H9 (cell line): ENCODE measurements at regions not wholly inside any gene's neighbourhood (a gene's known extent, or its start where the extent isn't known, plus 50 kb on each side); places are given as distances from the start of the nearest gene placed in this dataset.

Experiments used
- DNase-seq: peaks from one replicate; pipeline ENCODE4 v3.0.0-alpha.2; 2017
- H2AFZ ChIP-seq: one replicate; pipeline ENCODE4 v1.6.1; 2013; ENCODE audit warnings: mild to moderate bottlenecking, low read length, control low read depth, moderate library complexity
- H2AK5ac ChIP-seq: 2 replicates; pipeline ENCODE4 v1.6.1; 2013; ENCODE audit warnings: low read length, control low read depth, mixed read lengths; ENCODE audit not compliant: insufficient read length
- H2BK120ac ChIP-seq: one replicate; pipeline ENCODE4 v1.6.1; 2013; ENCODE audit warnings: low read depth, mild to moderate bottlenecking, low read length, control low read depth, inconsistent platforms; ENCODE audit not compliant: poor library complexity, severe bottlenecking
- H2BK12ac ChIP-seq: 2 replicates; pipeline ENCODE4 v1.6.1; 2013; ENCODE audit warnings: low read length, control low read depth, mixed read lengths, low read depth; ENCODE audit not compliant: insufficient read length
- H2BK15ac ChIP-seq: 2 replicates; pipeline ENCODE4 v1.6.1; 2013; ENCODE audit warnings: low read depth, low read length, control low read depth
- H2BK20ac ChIP-seq: one replicate; pipeline ENCODE4 v1.6.1; 2013; ENCODE audit warnings: low read depth, mild to moderate bottlenecking, low read length, control low read depth, inconsistent platforms; ENCODE audit not compliant: poor library complexity, severe bottlenecking
- H2BK5ac ChIP-seq: 2 replicates; pipeline ENCODE4 v1.6.1; 2013; ENCODE audit warnings: low read length, control low read depth, mixed read lengths; ENCODE audit not compliant: insufficient read length
- H3K14ac ChIP-seq: 2 replicates; pipeline ENCODE4 v1.6.1; 2013; ENCODE audit warnings: low read length, control low read depth; ENCODE audit not compliant: insufficient read depth
- H3K18ac ChIP-seq: 2 replicates; pipeline ENCODE4 v1.6.1; 2013; ENCODE audit warnings: low read depth, mild to moderate bottlenecking, mixed read lengths, low read length, control low read depth; ENCODE audit not compliant: insufficient read length
- H3K23ac ChIP-seq: 2 replicates; pipeline ENCODE4 v1.6.1; 2013; ENCODE audit warnings: low read length, control low read depth, mixed read lengths, low read depth; ENCODE audit not compliant: insufficient read length
- H3K23me2 ChIP-seq: 2 replicates; pipeline ENCODE4 v1.6.1; 2013; ENCODE audit warnings: low read depth, mild to moderate bottlenecking, mixed read lengths, low read length, control low read depth; ENCODE audit not compliant: insufficient read length, poor library complexity, severe bottlenecking
- H3K27ac ChIP-seq: 2 replicates; pipeline ENCODE4 v1.5.1; 2013; ENCODE audit warnings: low read length, control low read depth, mixed read lengths, low read depth; ENCODE audit not compliant: insufficient read length
- H3K27me3 ChIP-seq: 2 replicates; pipeline ENCODE4 v1.6.1; 2013; ENCODE audit warnings: low read length, control low read depth, inconsistent platforms; ENCODE audit not compliant: insufficient read depth
- H3K4ac ChIP-seq: 2 replicates; pipeline ENCODE4 v1.6.1; 2013; ENCODE audit warnings: low read depth, mild to moderate bottlenecking, control low read depth, inconsistent platforms, low read length, moderate library complexity
- H3K4me1 ChIP-seq: 2 replicates; pipeline ENCODE4 v1.6.1; 2013; ENCODE audit warnings: low read length, control low read depth, inconsistent platforms; ENCODE audit not compliant: insufficient read depth
- H3K4me2 ChIP-seq: 2 replicates; pipeline ENCODE4 v1.6.1; 2013; ENCODE audit warnings: low read length, control low read depth, mixed read lengths; ENCODE audit not compliant: insufficient read length, insufficient read depth
- H3K56ac ChIP-seq: 2 replicates; pipeline ENCODE4 v1.6.1; 2013; ENCODE audit warnings: low read depth, mild to moderate bottlenecking, mixed read lengths, low read length, control low read depth; ENCODE audit not compliant: insufficient read length
- H3K79me1 ChIP-seq: 2 replicates; pipeline ENCODE4 v1.6.1; 2013; ENCODE audit warnings: low read depth, mild to moderate bottlenecking, moderate library complexity, low read length, control low read depth, inconsistent platforms; ENCODE audit not compliant: insufficient read depth, poor library complexity, severe bottlenecking
- H3K79me2 ChIP-seq: 2 replicates; pipeline ENCODE4 v1.6.1; 2013; ENCODE audit warnings: low read length, control low read depth, inconsistent platforms; ENCODE audit not compliant: insufficient read depth
- H3K9ac ChIP-seq: 2 replicates; pipeline ENCODE4 v1.6.1; 2013; ENCODE audit warnings: low read length, control low read depth, mixed read lengths; ENCODE audit not compliant: insufficient read length; ENCODE audit errors: extremely low read depth
- H3K9me3 ChIP-seq: one replicate; pipeline ENCODE4 v1.6.1; 2013; ENCODE audit warnings: low read depth, low read length, inconsistent platforms; ENCODE audit not compliant: control insufficient read depth
- H3T11ph ChIP-seq: one replicate; pipeline ENCODE4 v1.6.1; 2013; ENCODE audit warnings: mild to moderate bottlenecking, low read length, control low read depth, inconsistent platforms
- H4K20me1 ChIP-seq: one replicate; pipeline ENCODE4 v1.6.1; 2013; ENCODE audit not compliant: control insufficient read depth, insufficient read length, insufficient read depth
- H4K5ac ChIP-seq: 2 replicates; pipeline ENCODE4 v1.6.1; 2013; ENCODE audit warnings: low read depth, mild to moderate bottlenecking, mixed read lengths, low read length, control low read depth; ENCODE audit not compliant: insufficient read length
- H4K8ac ChIP-seq: replicated peaks from 2 replicates; pipeline ENCODE4 v1.6.1; 2013; ENCODE audit warnings: low read length, control low read depth, mixed read lengths, low read depth; ENCODE audit not compliant: insufficient read length
- H4K91ac ChIP-seq: 2 replicates; pipeline ENCODE4 v1.6.1; 2013; ENCODE audit warnings: low read depth, mild to moderate bottlenecking, moderate library complexity, mixed read lengths, low read length, control low read depth; ENCODE audit not compliant: insufficient read length
- H3K27ac Mint-ChIP-seq, 3 experiments: 2 replicates in 2 of 3; 3 replicates in 1 of 3; pipeline ENCODE4 v1.8.0; 2020 to 2021; ENCODE audit warnings: mixed read lengths in 3 of 3, mild to moderate bottlenecking in 1 of 3, moderate library complexity in 1 of 3
- H3K27me3 Mint-ChIP-seq: 2 replicates; pipeline ENCODE4 v1.8.0; 2021; ENCODE audit warnings: low read depth, mild to moderate bottlenecking, moderate library complexity, mixed read lengths
- H3K36me3 Mint-ChIP-seq, 3 experiments: 2 replicates in 2 of 3; 3 replicates in 1 of 3; pipeline ENCODE4 v1.8.0; 2020 to 2021; ENCODE audit warnings: low read depth in 3 of 3, mixed read lengths in 3 of 3; ENCODE audit not compliant: insufficient read depth in 1 of 3
- H3K4me1 Mint-ChIP-seq, 2 experiments: 2 replicates each; pipeline ENCODE4 v1.8.0; 2020; ENCODE audit warnings: mixed read lengths in 2 of 2
- H3K4me3 Mint-ChIP-seq, 2 experiments: 2 replicates in 1 of 2; 3 replicates in 1 of 2; pipeline ENCODE4 v1.8.0; 2020 to 2021; ENCODE audit warnings: mild to moderate bottlenecking in 2 of 2, mixed read lengths in 2 of 2, moderate library complexity in 1 of 2
- H3K9me3 Mint-ChIP-seq, 2 experiments: 2 replicates in 1 of 2; 3 replicates in 1 of 2; pipeline ENCODE4 v1.8.0; 2020; ENCODE audit warnings: mild to moderate bottlenecking in 2 of 2, mixed read lengths in 2 of 2, moderate library complexity in 1 of 2
- CTCF ChIP-seq: fragments of 200-600 bp; sonication (generic); conservative IDR thresholded peaks from 3 replicates; pipeline ENCODE4 v1.8.0; 2021; ENCODE audit warnings: antibody characterized with exemption, mild to moderate bottlenecking
- WGBS: extraction: QIAGEN DNeasy Blood & Tissue Kit; methylation state at CpG from one replicate; pipeline ENCODE4 v1.1.7; 2013; ENCODE audit warnings: missing lambda C conversion rate, low lambda C conversion rate, mixed read lengths; ENCODE audit not compliant: insufficient read length; ENCODE audit errors: extremely low coverage; 5-methylcytosine and 5-hydroxymethylcytosine counted together

- Mint-ChIP-seq H3K36me3 (no peaks in the 10 kb centered on the region), H3K27me3 (no peaks in the 10 kb centered on the region), H3K9me3 (no peaks in the 10 kb centered on the region), H3K4me1 (no peaks in the 10 kb centered on the region), H3K27ac (no peak overlapping the region), H3K4me3 (no peak overlapping the region)
- no peak for TF ChIP-seq CTCF
- Histone ChIP-seq H3K23ac (no peak overlapping the region), H3K4me1 (no peaks in the 10 kb centered on the region), H3K27ac (no peak overlapping the region), H2BK120ac (no peak overlapping the region), H3K9me3 (no peaks in the 10 kb centered on the region), H3K56ac (no peak overlapping the region), H2BK20ac (no peak overlapping the region), H3K14ac (no peak overlapping the region), H3K4me2 (no peak overlapping the region), H4K5ac (no peak overlapping the region), H3K27me3 (no peaks in the 10 kb centered on the region), H3K18ac (no peak overlapping the region), H2BK12ac (no peak overlapping the region), H3K23me2 (no peaks in the 10 kb centered on the region), H4K20me1 (no peaks in the 10 kb centered on the region), H2AFZ (no peak overlapping the region), H3K79me1 (no peaks in the 10 kb centered on the region), H3K4ac (no peak overlapping the region), H2BK5ac (no peak overlapping the region), H3K9ac (no peak overlapping the region), H3K79me2 (no peaks in the 10 kb centered on the region), H2AK5ac (no peak overlapping the region), H2BK15ac (no peak overlapping the region), H3T11ph (no peak overlapping the region), H4K91ac (no peak overlapping the region), H4K8ac (no peak overlapping the region)
- WGBS: no CpG with 5 or more reads among the region's 2 CpGs
- DNase-seq: no peak
These were observed 186.3 kb downstream of the IPMK start for GRCh38 chr10:58081353-58081752.
